GM21515 (cell line): ENCODE measurements at regions not wholly inside any gene's neighbourhood (a gene's known extent, or its start where the extent isn't known, plus 50 kb on each side); places are given as distances from the start of the nearest gene placed in this dataset.

Experiments
- ATAC-seq: cut with Tn5 transposase; IDR thresholded peaks from one replicate; pipeline ENCODE4 v1.9.1; 2021; ENCODE audit not compliant: unreplicated experiment

DNA sequence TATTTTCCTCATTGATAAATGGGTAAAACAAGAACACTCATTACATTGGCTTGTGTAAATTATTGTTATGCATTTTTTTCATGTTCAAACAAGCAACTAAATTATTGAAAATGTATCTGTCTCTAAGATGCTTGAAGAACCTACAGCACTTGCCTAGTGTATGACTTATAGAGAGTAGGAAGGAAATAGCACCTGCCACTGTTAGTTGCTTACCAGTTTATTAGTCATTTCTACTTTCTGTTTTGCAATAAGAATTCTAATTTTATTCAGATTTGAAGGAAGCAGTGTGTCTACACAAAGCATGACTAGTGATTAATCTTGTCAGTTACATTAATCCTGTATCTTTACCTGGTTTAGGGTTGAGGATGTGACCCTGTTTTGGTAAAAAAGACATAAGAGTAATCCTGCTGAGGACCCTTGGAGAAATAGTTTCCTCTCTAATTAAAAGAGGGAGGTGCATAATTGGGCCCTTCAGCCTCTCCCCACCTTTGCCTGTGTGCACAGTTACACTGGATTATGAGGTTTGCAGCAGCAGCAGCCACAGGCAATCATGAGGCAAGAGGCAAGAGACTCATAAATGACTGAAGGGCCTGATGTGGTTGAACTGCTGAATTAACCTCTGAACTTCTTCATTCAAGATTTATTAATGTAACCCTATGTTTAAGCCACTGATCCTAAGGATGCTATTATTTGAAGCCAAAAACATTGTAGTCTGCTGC is 1202.1 kb downstream of the ADGRL3 start:
- ATAC-seq: no peak

GRCh38 chr4:62399242-62399641 is 1199.1 kb downstream of the ADGRL3 start:
- no peak for ATAC-seq

DNA sequence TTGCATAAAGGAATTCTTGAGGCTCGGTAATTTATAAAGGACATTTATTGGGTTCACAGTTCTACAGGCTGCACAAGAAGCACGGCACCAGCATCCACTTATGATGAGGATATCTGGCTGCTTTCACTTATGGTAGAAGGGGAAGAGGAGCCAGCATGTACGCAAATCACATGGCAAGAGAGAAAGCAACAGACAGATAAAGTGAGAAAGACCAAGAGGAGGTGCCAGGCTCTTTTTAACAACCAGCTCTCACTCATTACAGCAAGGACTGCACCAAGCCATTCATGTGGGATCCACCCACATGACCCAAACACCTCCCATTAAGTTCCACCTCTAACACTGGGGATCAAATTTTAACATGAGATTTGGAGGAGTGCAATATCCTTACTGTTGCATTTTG is 1198.2 kb downstream of the ADGRL3 start:
- no peak for ATAC-seq

DNA sequence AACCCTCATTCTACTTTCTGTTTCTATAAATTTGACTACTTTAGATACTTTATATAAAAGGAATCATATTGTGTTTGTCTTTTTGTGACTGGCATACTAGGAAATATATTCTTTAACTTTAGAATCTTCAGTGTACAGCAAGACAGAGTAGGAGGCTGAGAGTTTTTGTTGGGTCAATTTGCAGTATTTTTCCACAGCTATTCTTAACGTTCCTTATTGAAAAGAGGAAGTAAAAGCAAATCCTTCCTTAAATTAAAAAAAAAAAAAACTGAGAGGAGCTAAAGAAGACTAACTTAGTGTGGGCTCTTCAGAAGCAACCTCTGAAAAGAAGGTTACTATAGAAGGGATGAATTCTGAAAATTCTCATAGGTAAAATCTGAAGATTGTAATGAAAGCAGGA is 1194.6 kb downstream of the ADGRL3 start:
- ATAC-seq: no peak

DNA sequence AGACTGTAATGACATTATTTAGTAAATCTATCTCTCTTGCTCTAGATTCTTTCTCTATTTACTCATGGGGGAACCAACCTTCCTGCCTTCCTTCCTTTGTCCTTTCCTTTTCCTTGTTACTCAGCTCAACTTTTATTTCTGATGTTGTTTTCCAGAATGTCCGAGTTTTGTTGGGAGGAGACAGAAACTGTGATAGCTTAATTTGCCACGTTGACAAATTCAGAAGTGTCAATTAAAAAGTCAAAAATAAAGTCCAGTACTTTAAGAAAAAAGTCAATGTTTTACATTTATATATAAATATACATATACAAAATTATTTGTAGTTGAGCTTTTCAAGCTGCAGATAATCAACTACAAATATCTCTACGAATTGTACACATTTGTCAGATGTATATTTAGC is 1187.7 kb downstream of the ADGRL3 start:
- ATAC-seq: no peak

GRCh38 chr4:62377700-62378099 is 1177.6 kb downstream of the ADGRL3 start:
- ATAC-seq: no peak

DNA sequence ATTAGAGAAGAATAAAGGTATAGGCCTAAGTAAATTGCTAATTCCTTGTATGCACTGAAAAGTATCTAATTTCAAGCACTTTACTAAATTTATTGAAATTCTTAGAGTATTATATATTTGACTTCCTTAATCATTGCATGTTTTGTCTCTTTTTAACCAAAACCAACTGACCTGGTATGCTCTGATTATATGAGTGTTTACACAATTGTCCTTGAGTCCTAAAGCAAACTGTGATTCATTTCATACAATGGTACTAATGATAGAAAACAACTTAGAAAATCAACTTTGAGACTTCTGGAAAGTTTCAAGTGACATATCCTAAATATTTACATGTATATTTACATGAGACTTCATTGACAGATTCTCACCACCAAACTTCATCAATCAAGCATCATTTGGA is 1177.1 kb downstream of the ADGRL3 start:
- no peak for ATAC-seq

- ATAC-seq: no peak
Measured at GRCh38 chr4:62366939-62367338, 1166.8 kb downstream of the ADGRL3 start.

GRCh38 chr4:62360156-62360545 is 1160.0 kb downstream of the ADGRL3 start:
- ATAC-seq: no peak

- ATAC-seq: no peak
Measured at GRCh38 chr4:62359441-62360155, 1159.5 kb downstream of the ADGRL3 start.

GRCh38 chr4:62344915-62345314 is 1144.8 kb downstream of the ADGRL3 start:
- no peak for ATAC-seq

GRCh38 chr4:62344474-62344873 is 1144.3 kb downstream of the ADGRL3 start:
- no peak for ATAC-seq

DNA sequence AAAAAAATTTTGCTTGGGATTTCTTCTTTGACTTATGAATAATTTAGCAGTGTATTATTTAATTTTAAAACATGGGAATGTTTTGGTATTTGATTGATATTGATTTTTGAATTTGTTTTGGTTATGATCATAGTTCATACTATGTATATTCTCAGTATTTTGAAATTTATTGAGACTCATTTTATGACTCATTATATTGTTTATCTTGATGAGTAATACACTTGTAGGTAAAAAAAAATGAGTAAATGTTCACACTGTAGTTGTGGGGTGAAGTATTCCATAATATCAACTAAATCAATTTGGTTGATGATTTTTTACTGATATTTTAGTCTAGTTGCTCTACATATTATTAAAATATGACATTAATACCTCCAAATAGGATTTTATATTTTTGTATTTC is 1142.2 kb downstream of the ADGRL3 start:
- ATAC-seq: no peak

- ATAC-seq: no peak
Measured at GRCh38 chr4:62328526-62328925, 1128.4 kb downstream of the ADGRL3 start.

DNA sequence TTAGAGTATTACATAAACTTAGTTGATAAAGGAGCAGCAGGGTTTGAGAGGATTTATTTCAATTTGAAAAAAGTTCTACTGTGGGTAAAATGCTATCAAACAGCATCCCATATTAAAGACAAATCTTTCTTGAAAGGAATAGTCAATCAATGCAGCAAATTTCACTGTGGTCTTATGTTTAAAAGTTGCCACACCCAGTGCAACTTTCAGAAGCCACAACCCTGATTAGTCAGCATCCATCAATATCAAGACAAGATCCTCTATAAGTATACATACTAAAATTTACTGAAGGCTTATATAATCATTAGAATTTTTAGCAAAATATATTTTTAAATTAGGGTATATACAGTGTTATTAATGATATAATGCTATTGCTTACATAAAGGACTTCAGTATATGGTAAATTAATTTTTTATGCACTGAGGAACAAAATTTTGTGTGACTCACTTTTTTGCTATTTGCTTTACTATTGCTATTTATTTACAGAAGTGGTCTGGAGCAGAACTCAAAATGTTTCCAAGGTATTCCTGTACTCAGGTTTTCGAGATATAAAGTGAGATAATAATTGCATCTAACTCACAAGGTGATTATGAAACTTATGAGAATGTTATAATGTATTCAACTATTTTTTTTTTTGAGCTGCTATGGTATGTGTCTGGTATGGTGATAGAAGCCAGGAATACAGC is 1127.6 kb downstream of the ADGRL3 start:
- ATAC-seq: no peak

- no peak for ATAC-seq
Measured at GRCh38 chr4:62324215-62324614, 1124.1 kb downstream of the ADGRL3 start.

- ATAC-seq: no peak
Measured at GRCh38 chr4:62320612-62321011, 1120.5 kb downstream of the ADGRL3 start.

- ATAC-seq: no peak
Measured at GRCh38 chr4:62302710-62303109, 1102.6 kb downstream of the ADGRL3 start.

DNA sequence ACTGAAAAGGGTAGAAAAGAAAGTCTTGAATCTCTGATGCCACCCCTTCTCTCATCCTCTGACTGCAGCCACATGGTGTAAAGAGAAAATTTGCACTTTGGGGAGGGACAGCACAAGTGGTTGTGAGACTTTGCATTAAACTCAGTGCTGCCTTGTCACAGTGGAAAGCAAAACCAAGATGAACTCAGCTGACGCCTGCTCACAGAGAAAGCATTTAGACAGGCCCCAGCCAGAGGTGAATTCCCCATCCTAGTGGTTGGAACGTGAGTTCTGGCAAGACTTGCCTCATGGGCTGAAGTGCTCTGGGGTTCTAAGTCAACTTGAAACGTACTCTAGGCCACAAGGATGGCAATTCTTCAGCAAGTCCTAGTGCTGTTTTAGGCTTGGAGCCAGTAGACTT is 1101.4 kb downstream of the ADGRL3 start:
- ATAC-seq: no peak

GRCh38 chr4:62293551-62293950 is 1093.4 kb downstream of the ADGRL3 start:
- no peak for ATAC-seq

DNA sequence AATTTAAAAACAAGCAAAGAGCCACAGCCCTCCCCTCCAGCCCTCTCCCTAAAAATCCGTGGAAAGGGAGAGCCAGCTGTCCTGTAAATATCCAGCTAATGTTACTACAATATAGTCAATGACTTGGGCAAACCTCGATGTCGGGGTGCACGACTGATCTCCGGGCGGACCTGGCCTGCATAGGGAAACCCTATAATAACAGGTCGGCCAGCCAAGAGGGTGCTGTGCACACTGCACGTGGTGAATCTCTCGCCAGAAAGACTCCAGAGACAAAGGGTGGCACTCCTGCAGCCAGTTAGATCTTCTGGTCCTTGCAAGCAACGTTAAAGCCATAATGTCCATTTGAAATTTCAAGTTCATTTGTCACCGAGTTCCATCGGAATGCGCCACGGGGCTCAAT is 1092.8 kb downstream of the ADGRL3 start:
- no peak for ATAC-seq
